H9 (cell line): ENCODE measurements at regions not wholly inside any gene's neighbourhood (a gene's known extent, or its start where the extent isn't known, plus 50 kb on each side); places are given as distances from the start of the nearest gene placed in this dataset.

ENCODE experiments used
- DNase-seq: peaks from one replicate; pipeline ENCODE4 v3.0.0-alpha.2; 2017
- H2AFZ ChIP-seq: one replicate; pipeline ENCODE4 v1.6.1; 2013; ENCODE audit warnings: mild to moderate bottlenecking, low read length, control low read depth, moderate library complexity
- H2AK5ac ChIP-seq: 2 replicates; pipeline ENCODE4 v1.6.1; 2013; ENCODE audit warnings: low read length, control low read depth, mixed read lengths; ENCODE audit not compliant: insufficient read length
- H2BK120ac ChIP-seq: one replicate; pipeline ENCODE4 v1.6.1; 2013; ENCODE audit warnings: low read depth, mild to moderate bottlenecking, low read length, control low read depth, inconsistent platforms; ENCODE audit not compliant: poor library complexity, severe bottlenecking
- H2BK12ac ChIP-seq: 2 replicates; pipeline ENCODE4 v1.6.1; 2013; ENCODE audit warnings: low read length, control low read depth, mixed read lengths, low read depth; ENCODE audit not compliant: insufficient read length
- H2BK15ac ChIP-seq: 2 replicates; pipeline ENCODE4 v1.6.1; 2013; ENCODE audit warnings: low read depth, low read length, control low read depth
- H2BK20ac ChIP-seq: one replicate; pipeline ENCODE4 v1.6.1; 2013; ENCODE audit warnings: low read depth, mild to moderate bottlenecking, low read length, control low read depth, inconsistent platforms; ENCODE audit not compliant: poor library complexity, severe bottlenecking
- H2BK5ac ChIP-seq: 2 replicates; pipeline ENCODE4 v1.6.1; 2013; ENCODE audit warnings: low read length, control low read depth, mixed read lengths; ENCODE audit not compliant: insufficient read length
- H3K14ac ChIP-seq: 2 replicates; pipeline ENCODE4 v1.6.1; 2013; ENCODE audit warnings: low read length, control low read depth; ENCODE audit not compliant: insufficient read depth
- H3K18ac ChIP-seq: 2 replicates; pipeline ENCODE4 v1.6.1; 2013; ENCODE audit warnings: low read depth, mild to moderate bottlenecking, mixed read lengths, low read length, control low read depth; ENCODE audit not compliant: insufficient read length
- H3K23ac ChIP-seq: 2 replicates; pipeline ENCODE4 v1.6.1; 2013; ENCODE audit warnings: low read length, control low read depth, mixed read lengths, low read depth; ENCODE audit not compliant: insufficient read length
- H3K23me2 ChIP-seq: 2 replicates; pipeline ENCODE4 v1.6.1; 2013; ENCODE audit warnings: low read depth, mild to moderate bottlenecking, mixed read lengths, low read length, control low read depth; ENCODE audit not compliant: insufficient read length, poor library complexity, severe bottlenecking
- H3K27ac ChIP-seq: 2 replicates; pipeline ENCODE4 v1.5.1; 2013; ENCODE audit warnings: low read length, control low read depth, mixed read lengths, low read depth; ENCODE audit not compliant: insufficient read length
- H3K27me3 ChIP-seq: 2 replicates; pipeline ENCODE4 v1.6.1; 2013; ENCODE audit warnings: low read length, control low read depth, inconsistent platforms; ENCODE audit not compliant: insufficient read depth
- H3K4ac ChIP-seq: 2 replicates; pipeline ENCODE4 v1.6.1; 2013; ENCODE audit warnings: low read depth, mild to moderate bottlenecking, control low read depth, inconsistent platforms, low read length, moderate library complexity
- H3K4me1 ChIP-seq: 2 replicates; pipeline ENCODE4 v1.6.1; 2013; ENCODE audit warnings: low read length, control low read depth, inconsistent platforms; ENCODE audit not compliant: insufficient read depth
- H3K4me2 ChIP-seq: 2 replicates; pipeline ENCODE4 v1.6.1; 2013; ENCODE audit warnings: low read length, control low read depth, mixed read lengths; ENCODE audit not compliant: insufficient read length, insufficient read depth
- H3K56ac ChIP-seq: 2 replicates; pipeline ENCODE4 v1.6.1; 2013; ENCODE audit warnings: low read depth, mild to moderate bottlenecking, mixed read lengths, low read length, control low read depth; ENCODE audit not compliant: insufficient read length
- H3K79me1 ChIP-seq: 2 replicates; pipeline ENCODE4 v1.6.1; 2013; ENCODE audit warnings: low read depth, mild to moderate bottlenecking, moderate library complexity, low read length, control low read depth, inconsistent platforms; ENCODE audit not compliant: insufficient read depth, poor library complexity, severe bottlenecking
- H3K79me2 ChIP-seq: 2 replicates; pipeline ENCODE4 v1.6.1; 2013; ENCODE audit warnings: low read length, control low read depth, inconsistent platforms; ENCODE audit not compliant: insufficient read depth
- H3K9ac ChIP-seq: 2 replicates; pipeline ENCODE4 v1.6.1; 2013; ENCODE audit warnings: low read length, control low read depth, mixed read lengths; ENCODE audit not compliant: insufficient read length; ENCODE audit errors: extremely low read depth
- H3K9me3 ChIP-seq: one replicate; pipeline ENCODE4 v1.6.1; 2013; ENCODE audit warnings: low read depth, low read length, inconsistent platforms; ENCODE audit not compliant: control insufficient read depth
- H3T11ph ChIP-seq: one replicate; pipeline ENCODE4 v1.6.1; 2013; ENCODE audit warnings: mild to moderate bottlenecking, low read length, control low read depth, inconsistent platforms
- H4K20me1 ChIP-seq: one replicate; pipeline ENCODE4 v1.6.1; 2013; ENCODE audit not compliant: control insufficient read depth, insufficient read length, insufficient read depth
- H4K5ac ChIP-seq: 2 replicates; pipeline ENCODE4 v1.6.1; 2013; ENCODE audit warnings: low read depth, mild to moderate bottlenecking, mixed read lengths, low read length, control low read depth; ENCODE audit not compliant: insufficient read length
- H4K8ac ChIP-seq: replicated peaks from 2 replicates; pipeline ENCODE4 v1.6.1; 2013; ENCODE audit warnings: low read length, control low read depth, mixed read lengths, low read depth; ENCODE audit not compliant: insufficient read length
- H4K91ac ChIP-seq: 2 replicates; pipeline ENCODE4 v1.6.1; 2013; ENCODE audit warnings: low read depth, mild to moderate bottlenecking, moderate library complexity, mixed read lengths, low read length, control low read depth; ENCODE audit not compliant: insufficient read length
- H3K27ac Mint-ChIP-seq, 3 experiments: 2 replicates in 2 of 3; 3 replicates in 1 of 3; pipeline ENCODE4 v1.8.0; 2020 to 2021; ENCODE audit warnings: mixed read lengths in 3 of 3, mild to moderate bottlenecking in 1 of 3, moderate library complexity in 1 of 3
- H3K27me3 Mint-ChIP-seq: 2 replicates; pipeline ENCODE4 v1.8.0; 2021; ENCODE audit warnings: low read depth, mild to moderate bottlenecking, moderate library complexity, mixed read lengths
- H3K36me3 Mint-ChIP-seq, 3 experiments: 2 replicates in 2 of 3; 3 replicates in 1 of 3; pipeline ENCODE4 v1.8.0; 2020 to 2021; ENCODE audit warnings: low read depth in 3 of 3, mixed read lengths in 3 of 3; ENCODE audit not compliant: insufficient read depth in 1 of 3
- H3K4me1 Mint-ChIP-seq, 2 experiments: 2 replicates each; pipeline ENCODE4 v1.8.0; 2020; ENCODE audit warnings: mixed read lengths in 2 of 2
- H3K4me3 Mint-ChIP-seq, 2 experiments: 2 replicates in 1 of 2; 3 replicates in 1 of 2; pipeline ENCODE4 v1.8.0; 2020 to 2021; ENCODE audit warnings: mild to moderate bottlenecking in 2 of 2, mixed read lengths in 2 of 2, moderate library complexity in 1 of 2
- H3K9me3 Mint-ChIP-seq, 2 experiments: 2 replicates in 1 of 2; 3 replicates in 1 of 2; pipeline ENCODE4 v1.8.0; 2020; ENCODE audit warnings: mild to moderate bottlenecking in 2 of 2, mixed read lengths in 2 of 2, moderate library complexity in 1 of 2
- CTCF ChIP-seq: fragments of 200-600 bp; sonication (generic); conservative IDR thresholded peaks from 3 replicates; pipeline ENCODE4 v1.8.0; 2021; ENCODE audit warnings: antibody characterized with exemption, mild to moderate bottlenecking

GRCh38 chr21:20661745-20662422, 336.3 kb upstream of the NCAM2 start:
- peaks cover 16 to 18% of the 10 kb centered on the region in 2 experiments for H3K9me3 Mint-ChIP-seq
- peaks cover 46 to 53% of the 10 kb centered on the region in 2 experiments for H3K4me1 Mint-ChIP-seq
- peak overlapping the region; percentile 19 to 27; a peak in 4 of 5 replicates for H3K4me3 Mint-ChIP-seq
- no peak overlapping the region for H3K9ac ChIP-seq
- peak overlapping the region; percentile 91 to 99 (median 92) for H3K27ac Mint-ChIP-seq
- H2AK5ac ChIP-seq, result no peak overlapping the region
- H3K4me1 ChIP-seq, result peaks cover 5% of the 10 kb centered on the region
- H3K23me2 ChIP-seq, result no peaks in the 10 kb centered on the region
- no peak overlapping the region for H4K91ac ChIP-seq
- no peak overlapping the region for H3K14ac ChIP-seq
- no peaks in the 10 kb centered on the region for H3K79me2 ChIP-seq
- peak overlapping the region; percentile 2 for H3K4me2 ChIP-seq
- no peak overlapping the region for H2BK5ac ChIP-seq
- no peak overlapping the region for H2BK20ac ChIP-seq
- peak overlapping the region; percentile 62 for H3K27ac ChIP-seq
- TF ChIP-seq CTCF, result no peak
- H4K20me1 ChIP-seq, result no peaks in the 10 kb centered on the region
- no peak overlapping the region for H2AFZ ChIP-seq
- no peak overlapping the region for H3T11ph ChIP-seq
- H3K9me3 ChIP-seq, result no peaks in the 10 kb centered on the region
- no peak overlapping the region for H4K5ac ChIP-seq
- H3K27me3 ChIP-seq, result no peaks in the 10 kb centered on the region
- H3K27me3 Mint-ChIP-seq, result peaks cover 1% of the 10 kb centered on the region; the same call in 1 of the 2 replicates
- DNase-seq, result peak; percentile 37
- H2BK120ac ChIP-seq, result no peak overlapping the region
- H3K23ac ChIP-seq, result no peak overlapping the region
- no peak overlapping the region for H3K18ac ChIP-seq
- no peak overlapping the region for H3K56ac ChIP-seq
- no peaks in the 10 kb centered on the region for H3K79me1 ChIP-seq
- peaks cover 15 to 28% (median 22%) of the 10 kb centered on the region in 3 experiments for H3K36me3 Mint-ChIP-seq
- H2BK15ac ChIP-seq, result no peak overlapping the region
- H2BK12ac ChIP-seq, result no peak overlapping the region
- no peak overlapping the region for H3K4ac ChIP-seq
- H4K8ac ChIP-seq, result no peak overlapping the region
